Right lobe of liver (tissue), 4 donors: ENCODE measurements at regions not wholly inside any gene's neighbourhood (a gene's known extent, or its start where the extent isn't known, plus 50 kb on each side); places are given as distances from the start of the nearest gene placed in this dataset.

Source experiments
- POLR2A ChIP-seq: fragments of 450-650 bp; IDR thresholded peaks from one replicate; pipeline ENCODE4 v1.6.1; 2017; ENCODE audit warnings: antibody characterized with exemption, mild to moderate bottlenecking
- TF ChIP-seq, protein P1 (sequence below), 4 donors: fragments of 200-600 bp in 3 of 4; fragments of 450-650 bp in 1 of 4; IDR thresholded peaks; one replicate each; pipeline versions ENCODE4 v1.5.1 to v1.8.0; 2016 to 2022; ENCODE audit warnings: antibody characterized with exemption in 4 of 4, mild to moderate bottlenecking in 2 of 4
- donor health status: DM: no; HTN: no; CAD: no.
- donor health status: DM: no; HTN: no; CAD: no.
- donor health status: DM: no; HTN: yes; CAD: no.

DNA sequence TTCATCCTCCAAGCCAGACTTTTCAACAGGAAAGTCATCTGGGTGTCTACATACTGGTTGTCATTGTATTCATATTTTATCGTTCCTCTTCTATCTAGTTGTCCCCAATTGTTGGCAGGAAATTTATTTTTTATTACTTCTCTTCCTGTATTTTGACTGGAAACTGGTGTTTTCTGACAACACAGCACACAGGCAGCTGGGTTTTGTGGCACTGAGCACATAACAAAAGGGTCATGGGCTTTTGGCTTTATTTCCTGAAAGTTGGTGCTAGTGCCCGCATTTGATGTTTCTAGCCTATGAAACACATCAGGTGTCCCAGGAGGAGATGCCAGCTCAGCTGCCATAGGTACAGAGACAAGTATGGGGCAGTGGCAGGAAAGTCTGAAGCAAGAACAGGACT is 126.4 kb downstream of the TMEM17 start:
- TF ChIP-seq POLR2A = no peak
- TF ChIP-seq, protein P1, sequence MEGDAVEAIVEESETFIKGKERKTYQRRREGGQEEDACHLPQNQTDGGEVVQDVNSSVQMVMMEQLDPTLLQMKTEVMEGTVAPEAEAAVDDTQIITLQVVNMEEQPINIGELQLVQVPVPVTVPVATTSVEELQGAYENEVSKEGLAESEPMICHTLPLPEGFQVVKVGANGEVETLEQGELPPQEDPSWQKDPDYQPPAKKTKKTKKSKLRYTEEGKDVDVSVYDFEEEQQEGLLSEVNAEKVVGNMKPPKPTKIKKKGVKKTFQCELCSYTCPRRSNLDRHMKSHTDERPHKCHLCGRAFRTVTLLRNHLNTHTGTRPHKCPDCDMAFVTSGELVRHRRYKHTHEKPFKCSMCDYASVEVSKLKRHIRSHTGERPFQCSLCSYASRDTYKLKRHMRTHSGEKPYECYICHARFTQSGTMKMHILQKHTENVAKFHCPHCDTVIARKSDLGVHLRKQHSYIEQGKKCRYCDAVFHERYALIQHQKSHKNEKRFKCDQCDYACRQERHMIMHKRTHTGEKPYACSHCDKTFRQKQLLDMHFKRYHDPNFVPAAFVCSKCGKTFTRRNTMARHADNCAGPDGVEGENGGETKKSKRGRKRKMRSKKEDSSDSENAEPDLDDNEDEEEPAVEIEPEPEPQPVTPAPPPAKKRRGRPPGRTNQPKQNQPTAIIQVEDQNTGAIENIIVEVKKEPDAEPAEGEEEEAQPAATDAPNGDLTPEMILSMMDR (IDR thresholded peaks at IDR 0.05) = no peak
